SK-N-SH (cell line): ENCODE measurements at regions not wholly inside any gene's neighbourhood (a gene's known extent, or its start where the extent isn't known, plus 50 kb on each side); places are given as distances from the start of the nearest gene placed in this dataset.

Source experiments
- CTCF ChIA-PET: fragments of 300-600, 350-600 bp; formaldehyde crosslinking; extraction: SDS; loops from one replicate; lab custom pipeline; 2021; lab: Yijun Ruan, JAX
- POLR2A ChIA-PET: fragments of 350-600 bp; sonication (Branson Sonifier 250); formaldehyde crosslinking; extraction: SDS; loops from one replicate; lab custom pipeline; 2020; ENCODE audit warnings: antibody characterized with exemption, inconsistent platforms; lab: Yijun Ruan, JAX
- DNase-seq: peaks from one replicate; pipeline ENCODE4 v3.0.0; 2012
- H2AFZ ChIP-seq: fragments of 200-600 bp; sonication (generic); 2 replicates; pipeline ENCODE4 v1.8.1; 2016; ENCODE audit warnings: antibody characterized with exemption, mild to moderate bottlenecking, low read depth
- H3F3A ChIP-seq: fragments of 200-600 bp; sonication (generic); replicated peaks from 2 replicates; pipeline ENCODE3; 2016; ENCODE audit warnings: antibody characterized with exemption, mild to moderate bottlenecking; ENCODE audit not compliant: insufficient read depth
- H3K27ac ChIP-seq, 2 experiments: fragments of 200-500 bp in 1 of 2; fragments of 200-600 bp in 1 of 2; sonication (Bioruptor generic) in 1 of 2; sonication (generic), shearing (Covaris generic) in 1 of 2; 2 replicates each; pipeline versions ENCODE4 v1.5.1 to v1.6.1; 2014 to 2016; ENCODE audit warnings: low read depth in 2 of 2, inconsistent platforms in 1 of 2, low read length in 1 of 2, mild to moderate bottlenecking in 1 of 2, mixed read lengths in 1 of 2
- H3K27me3 ChIP-seq: fragments of 200-600 bp; sonication (generic), shearing (Covaris generic); 2 replicates; pipeline ENCODE4 v1.6.1; 2016; ENCODE audit warnings: mixed run types; ENCODE audit not compliant: insufficient read depth
- H3K36me3 ChIP-seq, 2 experiments: fragments of 200-500 bp in 1 of 2; fragments of 200-600 bp in 1 of 2; sonication (Bioruptor generic) in 1 of 2; sonication (generic) in 1 of 2; replicated peaks in 1 of 2; 2 replicates each; pipeline versions ENCODE3 to v1.5.1; 2014 to 2016; ENCODE audit warnings: low read length in 1 of 2, mild to moderate bottlenecking in 1 of 2; ENCODE audit not compliant: insufficient read depth in 2 of 2, control insufficient read depth in 1 of 2
- H3K4me1 ChIP-seq, 2 experiments: fragments of 200-500 bp in 1 of 2; fragments of 200-600 bp in 1 of 2; sonication (Bioruptor generic) in 1 of 2; sonication (generic), shearing (Covaris generic) in 1 of 2; 2 replicates each; pipeline versions ENCODE4 v1.5.1 to v1.6.1; 2014 to 2016; ENCODE audit warnings: low read depth in 1 of 2, low read length in 1 of 2, mixed run types in 1 of 2; ENCODE audit not compliant: insufficient read depth in 2 of 2, control insufficient read depth in 1 of 2
- H3K4me2 ChIP-seq: fragments of 200-600 bp; sonication (generic), shearing (Covaris generic); 2 replicates; pipeline ENCODE4 v1.6.1; 2017; ENCODE audit warnings: mixed run types
- H3K4me3 ChIP-seq, 2 experiments: fragments of 200-500 bp in 1 of 2; fragments of 200-600 bp in 1 of 2; sonication (Bioruptor generic) in 1 of 2; sonication (generic), shearing (Covaris generic) in 1 of 2; 2 replicates each; pipeline versions ENCODE4 v1.5.1 to v1.8.1; 2014 to 2016; ENCODE audit warnings: low read depth in 2 of 2, inconsistent platforms in 1 of 2, low read length in 1 of 2, mild to moderate bottlenecking in 1 of 2, mixed read lengths in 1 of 2, moderate library complexity in 1 of 2
- H3K79me2 ChIP-seq: fragments of 200-600 bp; sonication (generic); 2 replicates; pipeline ENCODE4 v1.8.1; 2017; ENCODE audit warnings: mild to moderate bottlenecking; ENCODE audit not compliant: insufficient read depth
- H3K9ac ChIP-seq: fragments of 200-600 bp; sonication (generic); 2 replicates; pipeline ENCODE4 v1.6.1; 2017; ENCODE audit warnings: mixed run types
- H3K9me2 ChIP-seq: fragments of 200-600 bp; sonication (generic); 2 replicates; pipeline ENCODE4 v1.6.1; 2017; ENCODE audit warnings: mixed run types
- H3K9me3 ChIP-seq: fragments of 200-600 bp; sonication (generic); 2 replicates; pipeline ENCODE4 v1.6.1; 2017; ENCODE audit warnings: mixed run types, mild to moderate bottlenecking, moderate library complexity
- H4K20me1 ChIP-seq: fragments of 200-600 bp; sonication (generic); 2 replicates; pipeline ENCODE4 v1.6.1; 2017; ENCODE audit warnings: mild to moderate bottlenecking, mixed run types; ENCODE audit not compliant: insufficient read depth
- CTCF ChIP-seq: fragments of 200-600 bp; sonication (generic); IDR thresholded peaks from 2 replicates; pipeline ENCODE4 v1.6.1; 2017; ENCODE audit warnings: antibody characterized with exemption, mild to moderate bottlenecking, moderate library complexity
- EP300 ChIP-seq, 2 experiments: IDR thresholded peaks; 2 replicates each; pipeline versions ENCODE4 v1.4.0 to v1.6.1; 2012; ENCODE audit warnings: borderline replicate concordance in 1 of 2, low read depth in 1 of 2, low read length in 1 of 2
- EZH2phosphoT487 ChIP-seq: fragments of 200-600 bp; sonication (generic); IDR thresholded peaks from 2 replicates; pipeline ENCODE4 v1.6.1; 2017; ENCODE audit warnings: low read depth, mixed run types, mild to moderate bottlenecking, antibody characterized with exemption, moderate library complexity, borderline replicate concordance
- FOSL2 ChIP-seq: IDR thresholded peaks from 2 replicates; pipeline ENCODE4 v1.4.0; 2012; ENCODE audit warnings: low read depth, mild to moderate bottlenecking, moderate library complexity, borderline replicate concordance
- FOXJ3 ChIP-seq: sonication (generic); formaldehyde crosslinking; IDR thresholded peaks from 2 replicates; pipeline ENCODE4 v1.5.1; 2020; ENCODE audit warnings: mild to moderate bottlenecking, missing genetic modification reagents
- GABPA ChIP-seq: IDR thresholded peaks from 2 replicates; pipeline ENCODE4 v1.4.0; 2012; ENCODE audit warnings: low read depth, mild to moderate bottlenecking
- MXI1 ChIP-seq: IDR thresholded peaks from 2 replicates; pipeline ENCODE4 v1.6.1; 2012; ENCODE audit warnings: mild to moderate bottlenecking, low read depth, low read length, improper control_type of control experiment
- NFIC ChIP-seq: IDR thresholded peaks from 2 replicates; pipeline ENCODE4 v1.4.0; 2012; ENCODE audit warnings: borderline replicate concordance
- PBX3 ChIP-seq: IDR thresholded peaks from 2 replicates; pipeline ENCODE4; 2012
- RAD21 ChIP-seq: IDR thresholded peaks from 2 replicates; pipeline ENCODE4 v1.6.1; 2012; ENCODE audit warnings: mild to moderate bottlenecking, low read length
- TCF12 ChIP-seq: IDR thresholded peaks from 2 replicates; pipeline ENCODE4 v1.4.0; 2012
- TEAD4 ChIP-seq: IDR thresholded peaks from 2 replicates; pipeline ENCODE4 v1.4.0; 2012; ENCODE audit warnings: mild to moderate bottlenecking, borderline replicate concordance; ENCODE audit not compliant: insufficient read depth
- USF1 ChIP-seq: IDR thresholded peaks from 2 replicates; pipeline ENCODE4 v1.4.0; 2012; ENCODE audit warnings: low read depth, borderline replicate concordance
- ZBTB33 ChIP-seq: IDR thresholded peaks from 2 replicates; pipeline ENCODE4 v1.4.0; 2012; ENCODE audit warnings: low read depth, borderline replicate concordance
- WGBS: methylation state at CpG from one replicate; pipeline ENCODE4 v1.1.6; 2017; ENCODE audit warnings: low lambda C conversion rate; 5-methylcytosine and 5-hydroxymethylcytosine counted together
- TF ChIP-seq, protein P1 (sequence below): IDR thresholded peaks from 2 replicates; pipeline ENCODE4 v1.4.0; 2012; ENCODE audit warnings: low read depth

- CTCF ChIA-PET, result interaction anchor here (1.5 kb wide), 1 partner anchor 117 kb away, joined by 3 read pairs; no protein-coding TSS in a partner anchor
- Histone ChIP-seq H3K27me3 (peaks cover 37% of the 10 kb centered on the region), H3K36me3 (no peaks in the 10 kb centered on the region), H2AFZ (no peak overlapping the region), H3K9me3 (no peaks in the 10 kb centered on the region), H3K4me3 (no peak overlapping the region), H3F3A (no peaks in the 10 kb centered on the region), H3K9me2 (no peaks in the 10 kb centered on the region), H3K4me2 (no peak overlapping the region), H4K20me1 (no peaks in the 10 kb centered on the region), H3K27ac (no peak overlapping the region), H3K79me2 (no peaks in the 10 kb centered on the region), H3K4me1 (no peaks in the 10 kb centered on the region), H3K9ac (no peak overlapping the region)
- 0% methylated on average over 6 of the region's 8 CpGs for WGBS
- TF ChIP-seq, protein P1, sequence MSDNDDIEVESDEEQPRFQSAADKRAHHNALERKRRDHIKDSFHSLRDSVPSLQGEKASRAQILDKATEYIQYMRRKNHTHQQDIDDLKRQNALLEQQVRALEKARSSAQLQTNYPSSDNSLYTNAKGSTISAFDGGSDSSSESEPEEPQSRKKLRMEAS, result no peak
- no peak for TF ChIP-seq TEAD4
- no peak for TF ChIP-seq FOXJ3 (CRISPR knock-in tag)
- no peak for TF ChIP-seq RAD21
- POLR2A ChIA-PET, result no interaction called here
- no peak for DNase-seq
These were observed 89.1 kb downstream of the NEUROD6 start for GRCh38 chr7:31251441-31251840.

GRCh38 chr7:31249671-31250070 is 90.9 kb downstream of the NEUROD6 start:
- Histone ChIP-seq H3K4me2 (no peak overlapping the region), H3K79me2 (no peaks in the 10 kb centered on the region), H3K27me3 (peaks cover 27% of the 10 kb centered on the region), H3K27ac (no peak overlapping the region), H3K9me2 (no peaks in the 10 kb centered on the region), H3K4me1 (no peaks in the 10 kb centered on the region), H3K36me3 (no peaks in the 10 kb centered on the region), H3K9me3 (no peaks in the 10 kb centered on the region), H3F3A (no peaks in the 10 kb centered on the region), H3K9ac (no peak overlapping the region), H3K4me3 (no peak overlapping the region), H4K20me1 (no peaks in the 10 kb centered on the region), H2AFZ (no peak overlapping the region)
- DNase-seq, result no peak
- TF ChIP-seq CTCF, result no peak
- no peak for TF ChIP-seq MXI1
- TF ChIP-seq FOSL2, result no peak
- TF ChIP-seq EZH2phosphoT487, result no peak
- no peak for TF ChIP-seq RAD21
- TF ChIP-seq EP300 (IDR thresholded peaks at IDR 0.05; ENCODE audit: borderline replicate concordance in 1 of 2, low read depth in 1 of 2, low read length in 1 of 2), result no peak
- no peak for TF ChIP-seq ZBTB33
- no peak for TF ChIP-seq USF1
- no peak for TF ChIP-seq PBX3
- no peak for TF ChIP-seq GABPA
- TF ChIP-seq NFIC, result no peak
- TF ChIP-seq TCF12, result no peak
- CTCF ChIA-PET, result no interaction called here
- 12% methylated on average over 11 of the region's 11 CpGs for WGBS
- POLR2A ChIA-PET, result no interaction called here
